Testis (tissue), 2 donors: ENCODE measurements at regions not wholly inside any gene's neighbourhood (a gene's known extent, or its start where the extent isn't known, plus 50 kb on each side); places are given as distances from the start of the nearest gene placed in this dataset.

Experiments
- DNase-seq: peaks from one replicate; pipeline ENCODE4 v3.0.0-alpha.2; 2019
- H3K27ac ChIP-seq, 2 donors: fragments of 200-600 bp; sonication (generic); one replicate each; pipeline ENCODE4 v1.5.1; 2019
- H3K27me3 ChIP-seq: fragments of 200-600 bp; sonication (generic); one replicate; pipeline ENCODE4 v1.5.1; 2019
- H3K36me3 ChIP-seq: fragments of 200-600 bp; sonication (generic); one replicate; pipeline ENCODE4 v1.5.1; 2017; ENCODE audit warnings: low read depth; ENCODE audit errors: missing control alignments
- H3K4me1 ChIP-seq: fragments of 200-600 bp; sonication (generic); one replicate; pipeline ENCODE4 v1.5.1; 2019
- H3K4me3 ChIP-seq, 2 donors: fragments of 200-600 bp; sonication (generic); one replicate each; pipeline ENCODE4 v1.5.1; 2017 to 2019
- H3K9me3 ChIP-seq: fragments of 200-600 bp; sonication (generic); one replicate; pipeline ENCODE4 v1.5.1; 2017
- POLR2A ChIP-seq: fragments of 450-650 bp; IDR thresholded peaks from one replicate; pipeline ENCODE4 v1.6.1; 2017; ENCODE audit warnings: antibody characterized with exemption, mild to moderate bottlenecking, moderate library complexity
- WGBS, 2 donors: methylation state at CpG; one replicate each; pipeline ENCODE4 v1.1.5; 2018; 5-methylcytosine and 5-hydroxymethylcytosine counted together
- intact Hi-C: fragments of 100-400 bp; cut with DNase I; formaldehyde crosslinking; loops from one replicate; pipeline ENCODE4 v1.15.1; 2023; ENCODE audit warnings: low total_unique reads
- TF ChIP-seq, protein P1 (sequence below), 3 experiments: fragments of 450-650 bp in 2 of 3; fragments of 200-600 bp in 1 of 3; sonication (generic) in 1 of 3; IDR thresholded peaks; one replicate each; pipeline ENCODE4 v1.5.1; 2016 to 2019; ENCODE audit warnings: antibody characterized with exemption in 3 of 3, mild to moderate bottlenecking in 2 of 3, moderate library complexity in 1 of 3

DNA sequence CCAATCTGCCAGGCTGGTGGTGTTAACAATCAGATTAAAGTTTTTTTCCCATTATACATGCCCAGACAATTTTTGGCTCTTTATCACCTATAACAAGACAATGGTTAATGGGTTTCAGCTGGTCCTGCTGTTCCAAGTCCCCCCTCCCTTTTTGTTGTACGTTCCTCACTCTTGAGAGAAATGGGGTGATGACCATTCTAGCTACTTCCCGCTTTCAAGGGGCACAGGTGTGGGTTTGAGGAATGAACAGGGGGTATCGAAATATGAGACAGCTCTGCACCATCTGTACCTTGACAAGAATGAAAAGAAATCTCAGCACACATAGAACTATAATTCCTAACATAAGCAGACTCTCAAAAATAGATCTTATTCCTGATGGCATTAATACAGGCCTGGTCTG lies 326.8 kb downstream of the PTPRU start:
- no peaks in the 10 kb centered on the region for H3K27me3 ChIP-seq
- no peaks in the 10 kb centered on the region for H3K36me3 ChIP-seq
- WGBS, 2 donors, result 78 to 83% methylated on average over 3 of the region's 3 CpGs
- H3K4me1 ChIP-seq, result no peaks in the 10 kb centered on the region
- no peak for TF ChIP-seq POLR2A
- TF ChIP-seq, protein P1, sequence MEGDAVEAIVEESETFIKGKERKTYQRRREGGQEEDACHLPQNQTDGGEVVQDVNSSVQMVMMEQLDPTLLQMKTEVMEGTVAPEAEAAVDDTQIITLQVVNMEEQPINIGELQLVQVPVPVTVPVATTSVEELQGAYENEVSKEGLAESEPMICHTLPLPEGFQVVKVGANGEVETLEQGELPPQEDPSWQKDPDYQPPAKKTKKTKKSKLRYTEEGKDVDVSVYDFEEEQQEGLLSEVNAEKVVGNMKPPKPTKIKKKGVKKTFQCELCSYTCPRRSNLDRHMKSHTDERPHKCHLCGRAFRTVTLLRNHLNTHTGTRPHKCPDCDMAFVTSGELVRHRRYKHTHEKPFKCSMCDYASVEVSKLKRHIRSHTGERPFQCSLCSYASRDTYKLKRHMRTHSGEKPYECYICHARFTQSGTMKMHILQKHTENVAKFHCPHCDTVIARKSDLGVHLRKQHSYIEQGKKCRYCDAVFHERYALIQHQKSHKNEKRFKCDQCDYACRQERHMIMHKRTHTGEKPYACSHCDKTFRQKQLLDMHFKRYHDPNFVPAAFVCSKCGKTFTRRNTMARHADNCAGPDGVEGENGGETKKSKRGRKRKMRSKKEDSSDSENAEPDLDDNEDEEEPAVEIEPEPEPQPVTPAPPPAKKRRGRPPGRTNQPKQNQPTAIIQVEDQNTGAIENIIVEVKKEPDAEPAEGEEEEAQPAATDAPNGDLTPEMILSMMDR (IDR thresholded peaks at IDR 0.05), result no peak
- DNase-seq, result no peak
- no peak overlapping the region for H3K27ac ChIP-seq
- intact Hi-C loops, result no loop called here
- H3K4me3 ChIP-seq, result no peak overlapping the region
- H3K9me3 ChIP-seq, result no peaks in the 10 kb centered on the region

GRCh38 chr1:29559056-29559455 lies 322.7 kb downstream of the PTPRU start:
- Histone ChIP-seq H3K36me3 (no peaks in the 10 kb centered on the region), H3K27me3 (no peaks in the 10 kb centered on the region), H3K4me3 (no peak overlapping the region), H3K27ac (no peak overlapping the region), H3K9me3 (no peaks in the 10 kb centered on the region), H3K4me1 (no peaks in the 10 kb centered on the region)
- WGBS, 2 donors, result 91 to 92% methylated on average over 3 of the region's 3 CpGs
- intact Hi-C loops, result no loop called here
- TF ChIP-seq, protein P1 (IDR thresholded peaks at IDR 0.05), result no peak
- TF ChIP-seq POLR2A, result no peak
- peak; percentile 6 for DNase-seq

DNA sequence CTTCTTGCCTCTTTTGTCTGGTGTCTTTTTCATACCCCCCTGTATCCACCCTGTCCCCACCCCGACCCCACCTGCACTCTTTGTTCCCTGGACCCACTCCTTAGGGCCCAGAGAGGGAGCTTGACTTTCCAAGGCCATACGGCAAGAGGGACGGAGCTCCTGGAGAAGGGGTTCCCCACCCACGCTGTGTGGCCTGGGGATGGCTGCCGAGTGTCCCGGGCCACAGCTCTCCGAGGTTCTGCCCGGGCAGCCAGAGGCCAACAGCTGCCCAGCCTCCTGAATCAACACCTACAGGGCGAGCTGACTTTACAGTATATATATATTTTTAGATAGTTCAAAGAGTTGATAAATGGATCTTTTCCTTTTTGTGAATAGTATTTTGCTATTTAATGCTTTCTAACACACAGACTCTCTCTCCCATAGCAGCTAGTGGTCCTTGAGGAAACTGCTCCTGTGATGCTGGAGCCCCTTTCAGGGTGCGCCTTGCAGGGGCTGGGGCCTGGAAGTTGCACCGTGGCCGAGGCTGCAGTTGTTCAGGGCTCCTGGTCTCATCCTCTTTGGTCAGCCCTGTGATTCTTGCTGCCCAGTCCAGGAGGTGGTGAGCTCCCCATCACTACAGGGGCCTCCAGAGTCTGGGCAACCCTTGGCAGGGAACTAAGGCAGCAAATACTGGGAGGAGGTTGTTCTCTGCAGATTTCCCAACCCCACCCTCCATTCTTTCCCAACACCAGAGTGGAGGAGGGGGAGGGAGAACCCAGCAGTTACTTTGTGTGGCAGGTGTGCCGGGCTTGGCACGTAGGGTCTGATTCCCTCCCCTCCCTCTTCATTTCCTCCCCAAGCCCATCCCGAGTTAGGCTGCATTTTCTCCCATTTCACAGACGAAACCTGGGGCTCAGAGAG lies 321.6 kb downstream of the PTPRU start:
- DNase-seq, result peak; percentile 7
- H3K36me3 ChIP-seq, result no peaks in the 10 kb centered on the region
- intact Hi-C loops, result no loop called here
- H3K9me3 ChIP-seq, result no peaks in the 10 kb centered on the region
- H3K27me3 ChIP-seq, result no peaks in the 10 kb centered on the region
- WGBS, 2 donors, result 72 to 76% methylated on average over 16 of the region's 16 CpGs
- H3K27ac ChIP-seq, result no peak overlapping the region
- H3K4me1 ChIP-seq, result no peaks in the 10 kb centered on the region
- H3K4me3 ChIP-seq, result no peak overlapping the region
- TF ChIP-seq, protein P1 (IDR thresholded peaks at IDR 0.05), result no peak
- no peak for TF ChIP-seq POLR2A

GRCh38 chr1:29557066-29557465 lies 320.7 kb downstream of the PTPRU start:
- no peaks in the 10 kb centered on the region for H3K27me3 ChIP-seq
- TF ChIP-seq POLR2A, result no peak
- TF ChIP-seq, protein P1 (IDR thresholded peaks at IDR 0.05), result no peak
- H3K9me3 ChIP-seq, result no peaks in the 10 kb centered on the region
- whole genome bisulfite sequencing, 2 donors, result 75 to 87% methylated on average over 4 to 5 of the region's 5 CpGs
- no peak overlapping the region for H3K27ac ChIP-seq
- H3K4me3 ChIP-seq, result no peak overlapping the region
- no peaks in the 10 kb centered on the region for H3K4me1 ChIP-seq
- no peaks in the 10 kb centered on the region for H3K36me3 ChIP-seq
- DNase-seq, result no peak
- intact Hi-C loops, result no loop called here

GRCh38 chr1:29556657-29557056 lies 320.3 kb downstream of the PTPRU start:
- no peak for DNase-seq
- Histone ChIP-seq H3K4me1 (no peaks in the 10 kb centered on the region), H3K9me3 (no peaks in the 10 kb centered on the region), H3K27ac (no peak overlapping the region), H3K4me3 (no peak overlapping the region), H3K27me3 (no peaks in the 10 kb centered on the region), H3K36me3 (no peaks in the 10 kb centered on the region)
- no peak for TF ChIP-seq POLR2A
- TF ChIP-seq, protein P1 (IDR thresholded peaks at IDR 0.05), result no peak
- intact Hi-C loops, result no loop called here
- 75 to 92% methylated on average over 4 of the region's 4 CpGs for WGBS, 2 donors
